ENCODE measurements at regions not wholly inside any gene's neighbourhood (a gene's known extent, or its start where the extent isn't known, plus 50 kb on each side); places are given as distances from the start of the nearest gene placed in this dataset.

GRCh38 chr1:94678202-94678848, 136.8 kb upstream of the F3 start:
- ATAC-seq = no peak
- TF ChIP-seq, protein P1, sequence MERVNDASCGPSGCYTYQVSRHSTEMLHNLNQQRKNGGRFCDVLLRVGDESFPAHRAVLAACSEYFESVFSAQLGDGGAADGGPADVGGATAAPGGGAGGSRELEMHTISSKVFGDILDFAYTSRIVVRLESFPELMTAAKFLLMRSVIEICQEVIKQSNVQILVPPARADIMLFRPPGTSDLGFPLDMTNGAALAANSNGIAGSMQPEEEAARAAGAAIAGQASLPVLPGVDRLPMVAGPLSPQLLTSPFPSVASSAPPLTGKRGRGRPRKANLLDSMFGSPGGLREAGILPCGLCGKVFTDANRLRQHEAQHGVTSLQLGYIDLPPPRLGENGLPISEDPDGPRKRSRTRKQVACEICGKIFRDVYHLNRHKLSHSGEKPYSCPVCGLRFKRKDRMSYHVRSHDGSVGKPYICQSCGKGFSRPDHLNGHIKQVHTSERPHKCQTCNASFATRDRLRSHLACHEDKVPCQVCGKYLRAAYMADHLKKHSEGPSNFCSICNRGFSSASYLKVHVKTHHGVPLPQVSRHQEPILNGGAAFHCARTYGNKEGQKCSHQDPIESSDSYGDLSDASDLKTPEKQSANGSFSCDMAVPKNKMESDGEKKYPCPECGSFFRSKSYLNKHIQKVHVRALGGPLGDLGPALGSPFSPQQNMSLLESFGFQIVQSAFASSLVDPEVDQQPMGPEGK (CRISPR knock-in tag; IDR thresholded peaks at IDR 0.05; ENCODE audit: borderline replicate concordance) = no peak
- TF ChIP-seq ZNF8 (CRISPR knock-in tag; IDR thresholded peaks at IDR 0.05) = no peak
- TF ChIP-seq, protein P2, sequence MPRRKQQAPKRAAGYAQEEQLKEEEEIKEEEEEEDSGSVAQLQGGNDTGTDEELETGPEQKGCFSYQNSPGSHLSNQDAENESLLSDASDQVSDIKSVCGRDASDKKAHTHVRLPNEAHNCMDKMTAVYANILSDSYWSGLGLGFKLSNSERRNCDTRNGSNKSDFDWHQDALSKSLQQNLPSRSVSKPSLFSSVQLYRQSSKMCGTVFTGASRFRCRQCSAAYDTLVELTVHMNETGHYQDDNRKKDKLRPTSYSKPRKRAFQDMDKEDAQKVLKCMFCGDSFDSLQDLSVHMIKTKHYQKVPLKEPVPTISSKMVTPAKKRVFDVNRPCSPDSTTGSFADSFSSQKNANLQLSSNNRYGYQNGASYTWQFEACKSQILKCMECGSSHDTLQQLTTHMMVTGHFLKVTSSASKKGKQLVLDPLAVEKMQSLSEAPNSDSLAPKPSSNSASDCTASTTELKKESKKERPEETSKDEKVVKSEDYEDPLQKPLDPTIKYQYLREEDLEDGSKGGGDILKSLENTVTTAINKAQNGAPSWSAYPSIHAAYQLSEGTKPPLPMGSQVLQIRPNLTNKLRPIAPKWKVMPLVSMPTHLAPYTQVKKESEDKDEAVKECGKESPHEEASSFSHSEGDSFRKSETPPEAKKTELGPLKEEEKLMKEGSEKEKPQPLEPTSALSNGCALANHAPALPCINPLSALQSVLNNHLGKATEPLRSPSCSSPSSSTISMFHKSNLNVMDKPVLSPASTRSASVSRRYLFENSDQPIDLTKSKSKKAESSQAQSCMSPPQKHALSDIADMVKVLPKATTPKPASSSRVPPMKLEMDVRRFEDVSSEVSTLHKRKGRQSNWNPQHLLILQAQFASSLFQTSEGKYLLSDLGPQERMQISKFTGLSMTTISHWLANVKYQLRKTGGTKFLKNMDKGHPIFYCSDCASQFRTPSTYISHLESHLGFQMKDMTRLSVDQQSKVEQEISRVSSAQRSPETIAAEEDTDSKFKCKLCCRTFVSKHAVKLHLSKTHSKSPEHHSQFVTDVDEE (CRISPR knock-in tag; IDR thresholded peaks at IDR 0.05) = no peak
- TF ChIP-seq BACH2 (CRISPR knock-in tag; IDR thresholded peaks at IDR 0.05; ENCODE audit: borderline replicate concordance) = no peak
- no peak for TF ChIP-seq RARB (CRISPR knock-in tag; IDR thresholded peaks at IDR 0.05)
- no peak for TF ChIP-seq PPARA (CRISPR knock-in tag; IDR thresholded peaks at IDR 0.05; ENCODE audit: borderline replicate concordance)
- TF ChIP-seq OSR1 (CRISPR knock-in tag; IDR thresholded peaks at IDR 0.05) = no peak
- TF ChIP-seq ARNTL (CRISPR knock-in tag; IDR thresholded peaks at IDR 0.05; ENCODE audit: borderline replicate concordance, low read depth) = no peak

DNA sequence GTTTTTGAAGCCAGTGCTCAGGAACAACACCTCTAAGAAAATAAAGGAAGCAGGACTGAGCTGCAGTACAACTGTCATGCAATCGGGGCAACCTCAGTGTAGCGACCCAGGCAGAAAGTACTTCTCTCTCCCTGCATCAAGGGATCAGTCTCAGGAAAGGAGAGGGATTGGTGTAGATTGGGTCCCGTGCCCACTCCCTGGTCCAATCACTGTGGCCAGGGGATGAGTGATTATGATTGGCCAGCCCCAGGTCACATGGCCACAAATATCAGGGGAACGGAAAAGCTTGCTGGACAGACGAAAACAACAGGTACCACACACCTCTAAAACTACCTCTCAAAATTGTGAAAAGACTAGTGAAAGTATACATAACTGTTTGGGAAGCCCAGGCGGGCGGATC, 136.2 kb upstream of the F3 start:
- ATAC-seq = no peak
- TF ChIP-seq, protein P1 (CRISPR knock-in tag; IDR thresholded peaks at IDR 0.05; ENCODE audit: borderline replicate concordance) = no peak
- TF ChIP-seq ZFP3 (CRISPR knock-in tag; IDR thresholded peaks at IDR 0.05) = no peak
- TF ChIP-seq SNAI2 (CRISPR knock-in tag; IDR thresholded peaks at IDR 0.05) = no peak
- TF ChIP-seq ZFP30 (CRISPR knock-in tag; IDR thresholded peaks at IDR 0.05) = no peak
- TF ChIP-seq ZC3H10 (CRISPR knock-in tag; IDR thresholded peaks at IDR 0.05) = no peak
- TF ChIP-seq, protein P2 (CRISPR knock-in tag; IDR thresholded peaks at IDR 0.05) = no peak
- no peak for TF ChIP-seq BACH2 (CRISPR knock-in tag; IDR thresholded peaks at IDR 0.05; ENCODE audit: borderline replicate concordance)
- no peak for TF ChIP-seq ISL1 (CRISPR knock-in tag; IDR thresholded peaks at IDR 0.05)
- TF ChIP-seq, protein P3, sequence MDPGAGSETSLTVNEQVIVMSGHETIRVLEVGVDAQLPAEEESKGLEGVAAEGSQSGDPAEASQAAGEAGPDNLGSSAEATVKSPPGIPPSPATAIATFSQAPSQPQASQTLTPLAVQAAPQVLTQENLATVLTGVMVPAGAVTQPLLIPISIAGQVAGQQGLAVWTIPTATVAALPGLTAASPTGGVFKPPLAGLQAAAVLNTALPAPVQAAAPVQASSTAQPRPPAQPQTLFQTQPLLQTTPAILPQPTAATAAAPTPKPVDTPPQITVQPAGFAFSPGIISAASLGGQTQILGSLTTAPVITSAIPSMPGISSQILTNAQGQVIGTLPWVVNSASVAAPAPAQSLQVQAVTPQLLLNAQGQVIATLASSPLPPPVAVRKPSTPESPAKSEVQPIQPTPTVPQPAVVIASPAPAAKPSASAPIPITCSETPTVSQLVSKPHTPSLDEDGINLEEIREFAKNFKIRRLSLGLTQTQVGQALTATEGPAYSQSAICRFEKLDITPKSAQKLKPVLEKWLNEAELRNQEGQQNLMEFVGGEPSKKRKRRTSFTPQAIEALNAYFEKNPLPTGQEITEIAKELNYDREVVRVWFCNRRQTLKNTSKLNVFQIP (CRISPR knock-in tag; IDR thresholded peaks at IDR 0.05; ENCODE audit: borderline replicate concordance, low read depth) = no peak
- TF ChIP-seq TOX (CRISPR knock-in tag; IDR thresholded peaks at IDR 0.05; ENCODE audit: borderline replicate concordance) = no peak
- TF ChIP-seq ZNF565 (CRISPR knock-in tag; conservative IDR thresholded peaks at IDR 0.05; ENCODE audit: low read depth) = no peak
- TF ChIP-seq CSRNP3 (CRISPR knock-in tag; IDR thresholded peaks at IDR 0.05) = no peak
- no peak for TF ChIP-seq OSR1 (CRISPR knock-in tag; IDR thresholded peaks at IDR 0.05)
- no peak for TF ChIP-seq ZNF70 (CRISPR knock-in tag; IDR thresholded peaks at IDR 0.05)
- no peak for TF ChIP-seq TCF4 (CRISPR knock-in tag; IDR thresholded peaks at IDR 0.05; ENCODE audit: borderline replicate concordance)
- TF ChIP-seq ARNTL (CRISPR knock-in tag; IDR thresholded peaks at IDR 0.05; ENCODE audit: borderline replicate concordance, low read depth) = no peak
- TF ChIP-seq RARB (CRISPR knock-in tag; IDR thresholded peaks at IDR 0.05) = no peak
- TF ChIP-seq ESRRG (CRISPR knock-in tag; IDR thresholded peaks at IDR 0.05) = no peak
- TF ChIP-seq PPARA (CRISPR knock-in tag; IDR thresholded peaks at IDR 0.05; ENCODE audit: borderline replicate concordance) = no peak
